Vagina (tissue), 2 donors: ENCODE measurements at regions not wholly inside any gene's neighbourhood (a gene's known extent, or its start where the extent isn't known, plus 50 kb on each side); places are given as distances from the start of the nearest gene placed in this dataset.

Source experiments
- DNase-seq, 2 donors: peaks; one replicate each; pipeline ENCODE4 v3.0.0-alpha.2; 2017; ENCODE audit errors: extremely low spot score in 2 of 2
- H3K27ac ChIP-seq: fragments of 200-600 bp; sonication (generic); one replicate; pipeline ENCODE4 v1.5.1; 2019
- H3K27me3 ChIP-seq: fragments of 200-600 bp; sonication (generic); one replicate; pipeline ENCODE4 v1.5.1; 2019
- H3K36me3 ChIP-seq, 2 donors: fragments of 200-600 bp; sonication (generic); one replicate each; pipeline ENCODE4 v1.5.1; 2017 to 2019
- H3K4me1 ChIP-seq: fragments of 200-600 bp; sonication (generic); one replicate; pipeline ENCODE4 v1.5.1; 2019
- H3K4me3 ChIP-seq, 2 donors: fragments of 200-600 bp; sonication (generic); 1 replicate in 1 of 2; 2 replicates in 1 of 2; pipeline ENCODE4 v1.5.1; 2016 to 2019
- H3K9me3 ChIP-seq: fragments of 200-600 bp; sonication (generic); one replicate; pipeline ENCODE4 v1.5.1; 2019
- CTCF ChIP-seq, 3 experiments: fragments of 450-650 bp in 2 of 3; fragments of 200-600 bp in 1 of 3; sonication (generic) in 1 of 3; IDR thresholded peaks; one replicate each; pipeline ENCODE4 v1.5.1; 2017 to 2019; ENCODE audit warnings: antibody characterized with exemption in 3 of 3, mild to moderate bottlenecking in 2 of 3, moderate library complexity in 2 of 3
- POLR2A ChIP-seq, 2 donors: fragments of 450-650 bp; IDR thresholded peaks; one replicate each; pipeline ENCODE4 v1.6.1; 2017; ENCODE audit warnings: antibody characterized with exemption in 2 of 2, mild to moderate bottlenecking in 2 of 2, moderate library complexity in 2 of 2
- POLR2AphosphoS5 ChIP-seq, 2 donors: sonication (generic); formaldehyde crosslinking; IDR thresholded peaks; one replicate each; pipeline ENCODE4 v1.9.0; 2017; ENCODE audit warnings: antibody characterized with exemption in 2 of 2, mild to moderate bottlenecking in 2 of 2, low read depth in 1 of 2; ENCODE audit not compliant: insufficient read depth in 1 of 2
- intact Hi-C: fragments of 100-400 bp; cut with DNase I; formaldehyde crosslinking; loops from one replicate; pipeline ENCODE4 v1.15.1; 2023

DNA sequence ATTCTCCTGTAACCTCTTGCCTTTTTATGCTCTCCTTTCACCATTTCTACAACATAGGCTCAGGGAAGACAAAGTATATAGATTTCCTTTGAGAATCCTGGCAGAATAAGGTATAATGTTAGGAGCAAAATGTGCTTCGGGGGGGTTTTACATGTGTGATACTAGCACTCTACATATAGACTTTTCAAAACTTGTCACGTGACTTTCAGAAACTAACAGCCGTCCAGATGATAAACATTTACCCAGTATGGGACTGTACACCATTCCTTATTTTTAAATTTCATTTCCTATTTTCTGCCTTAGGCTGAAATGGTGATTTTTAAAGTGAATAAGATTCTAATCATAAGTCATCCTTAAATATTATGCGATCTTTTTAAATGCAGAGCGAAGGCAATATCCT lies 420.4 kb upstream of the PITX2 start:
- TF ChIP-seq CTCF (IDR thresholded peaks at IDR 0.05) (no peak), POLR2A (IDR thresholded peaks at IDR 0.05) (no peak), POLR2AphosphoS5 (IDR thresholded peaks at IDR 0.05; ENCODE audit: insufficient read depth in 1 of 2, low read depth in 1 of 2) (no peak)
- Histone ChIP-seq H3K9me3 (no peaks in the 10 kb centered on the region), H3K27me3 (no peaks in the 10 kb centered on the region), H3K36me3 (no peaks in the 10 kb centered on the region), H3K4me3 (no peak overlapping the region), H3K27ac (no peak overlapping the region), H3K4me1 (no peaks in the 10 kb centered on the region)
- DNase-seq: no peak
- intact Hi-C loops: no loop called here

DNA sequence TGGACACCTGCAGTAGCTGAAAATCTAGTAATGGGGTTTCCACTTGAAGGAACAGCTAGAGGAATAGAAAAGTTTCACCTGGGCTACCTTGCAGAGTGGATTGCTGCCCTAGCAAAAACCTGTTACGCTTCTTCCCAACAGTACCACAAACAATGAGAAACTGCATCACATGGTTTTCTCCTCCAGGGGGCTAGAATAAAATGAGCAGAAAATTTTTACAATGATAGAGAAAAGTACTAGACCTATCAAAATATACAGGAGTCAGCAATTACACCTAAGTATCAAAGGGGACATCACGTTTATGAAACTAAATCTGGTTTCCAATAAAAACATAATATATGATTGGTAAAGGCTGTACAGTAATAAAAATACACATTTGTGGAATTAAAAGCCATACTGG lies 423.1 kb upstream of the PITX2 start:
- H3K27ac ChIP-seq: no peak overlapping the region
- no peaks in the 10 kb centered on the region for H3K27me3 ChIP-seq
- H3K36me3 ChIP-seq: no peaks in the 10 kb centered on the region
- no peaks in the 10 kb centered on the region for H3K9me3 ChIP-seq
- DNase-seq: no peak
- H3K4me1 ChIP-seq: no peaks in the 10 kb centered on the region
- no peak overlapping the region for H3K4me3 ChIP-seq
- TF ChIP-seq POLR2AphosphoS5 (IDR thresholded peaks at IDR 0.05; ENCODE audit: insufficient read depth in 1 of 2, low read depth in 1 of 2) (no peak), CTCF (IDR thresholded peaks at IDR 0.05) (no peak), POLR2A (IDR thresholded peaks at IDR 0.05) (no peak)
- intact Hi-C loops: no loop called here

DNA sequence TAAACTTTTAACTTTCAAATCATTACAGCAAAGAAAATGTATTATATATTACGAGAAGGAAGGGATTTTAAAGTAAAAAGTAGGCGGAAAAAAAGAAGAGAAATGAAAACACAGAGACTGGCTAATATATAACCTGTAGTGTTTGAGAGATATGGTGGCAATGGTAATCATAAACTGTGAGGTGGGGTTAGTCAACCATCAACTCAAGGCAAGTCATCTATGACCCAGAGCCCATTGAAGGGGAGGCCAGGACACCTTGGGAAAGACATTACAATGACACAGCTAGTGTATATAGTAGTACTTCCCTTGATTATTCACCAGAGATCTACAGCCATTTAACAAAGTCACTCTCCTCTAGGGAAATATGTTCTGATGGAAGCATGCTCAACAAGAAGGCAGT lies 423.9 kb upstream of the PITX2 start:
- DNase-seq: no peak
- intact Hi-C loops: no loop called here
- H3K27ac ChIP-seq: no peak overlapping the region
- no peaks in the 10 kb centered on the region for H3K9me3 ChIP-seq
- no peak for TF ChIP-seq POLR2AphosphoS5 (IDR thresholded peaks at IDR 0.05; ENCODE audit: insufficient read depth in 1 of 2, low read depth in 1 of 2)
- no peak for TF ChIP-seq CTCF (IDR thresholded peaks at IDR 0.05)
- no peak for TF ChIP-seq POLR2A (IDR thresholded peaks at IDR 0.05)
- H3K4me3 ChIP-seq: no peak overlapping the region
- H3K36me3 ChIP-seq: no peaks in the 10 kb centered on the region
- H3K4me1 ChIP-seq: no peaks in the 10 kb centered on the region
- H3K27me3 ChIP-seq: no peaks in the 10 kb centered on the region

DNA sequence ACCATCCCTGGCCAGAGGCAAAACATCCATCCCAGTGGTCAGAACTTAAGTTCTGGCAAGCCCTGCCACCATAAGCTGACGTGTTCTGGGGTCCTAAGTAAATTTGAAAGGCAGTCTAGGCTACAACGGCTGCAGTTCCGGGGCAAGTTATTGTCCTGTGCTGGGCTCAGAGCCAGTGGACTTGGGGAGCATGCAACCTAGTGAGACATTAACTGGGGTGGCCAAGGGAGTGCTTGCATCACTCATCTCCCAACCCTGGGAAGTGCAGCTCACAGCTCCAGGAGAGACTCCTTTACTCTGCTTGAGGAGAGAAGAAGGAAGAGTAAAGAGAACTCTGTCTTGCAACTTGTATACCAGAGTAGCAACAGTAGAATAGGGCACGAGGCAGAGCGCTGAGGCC lies 425.4 kb upstream of the PITX2 start:
- Histone ChIP-seq H3K36me3 (no peaks in the 10 kb centered on the region), H3K4me1 (no peaks in the 10 kb centered on the region), H3K9me3 (no peaks in the 10 kb centered on the region), H3K4me3 (no peak overlapping the region), H3K27me3 (no peaks in the 10 kb centered on the region), H3K27ac (no peak overlapping the region)
- DNase-seq: no peak
- no peak for TF ChIP-seq CTCF (IDR thresholded peaks at IDR 0.05)
- no peak for TF ChIP-seq POLR2A (IDR thresholded peaks at IDR 0.05)
- TF ChIP-seq POLR2AphosphoS5 (IDR thresholded peaks at IDR 0.05; ENCODE audit: insufficient read depth in 1 of 2, low read depth in 1 of 2): no peak
- intact Hi-C loops: no loop called here

- Histone ChIP-seq H3K4me1 (no peaks in the 10 kb centered on the region), H3K9me3 (no peaks in the 10 kb centered on the region), H3K4me3 (no peak overlapping the region), H3K27ac (no peak overlapping the region), H3K27me3 (no peaks in the 10 kb centered on the region), H3K36me3 (no peaks in the 10 kb centered on the region)
- intact Hi-C loops: no loop called here
- no peak for TF ChIP-seq CTCF (IDR thresholded peaks at IDR 0.05)
- DNase-seq: no peak
Observed at GRCh38 chr4:111064342-111064993, 441.6 kb upstream of the PITX2 start.
